ENCODE measurements at regions not wholly inside any gene's neighbourhood (a gene's known extent, or its start where the extent isn't known, plus 50 kb on each side); places are given as distances from the start of the nearest gene placed in this dataset.

DNA sequence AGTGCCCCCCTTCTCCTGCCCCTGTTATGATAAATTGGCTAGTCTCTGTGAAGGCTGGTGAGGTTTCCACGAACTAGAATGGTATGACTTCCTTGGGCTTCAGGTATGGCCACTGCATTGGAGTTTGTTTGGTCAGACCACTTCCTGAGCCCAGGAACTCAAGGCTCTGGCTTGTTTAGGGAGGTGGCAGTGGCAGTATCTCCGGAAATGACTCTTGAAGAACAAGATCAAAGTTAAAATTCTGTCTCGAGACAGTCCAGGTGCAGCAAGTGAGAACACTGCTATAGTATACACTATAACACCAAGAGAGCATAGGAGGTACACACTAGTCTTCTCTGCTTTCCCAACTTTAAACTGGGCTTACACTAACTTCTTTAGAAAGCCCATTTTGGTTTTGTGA, 309.1 kb downstream of the KLF12 start:
- Histone ChIP-seq H3K36me3 (replicated peaks; ENCODE audit: insufficient read depth, low read depth) (no peaks in the 10 kb centered on the region), H2AFZ (no peak overlapping the region), H4K20me1 (ENCODE audit: insufficient read depth, poor library complexity, severe bottlenecking) (no peaks in the 10 kb centered on the region), H3K27ac (no peak overlapping the region), H3K4me2 (no peak overlapping the region), H3K27me3 (no peaks in the 10 kb centered on the region), H3K9me3 (ENCODE audit: low read depth) (no peaks in the 10 kb centered on the region), H3K79me2 (no peaks in the 10 kb centered on the region), H3K9me2 (replicated peaks; ENCODE audit: insufficient read depth) (no peaks in the 10 kb centered on the region), H3K4me1 (ENCODE audit: insufficient read depth) (no peaks in the 10 kb centered on the region), H3K4me3 (no peak overlapping the region)
- 97% methylated on average over 3 of the region's 3 CpGs for WGBS (ENCODE audit: low lambda C conversion rate, missing lambda C conversion rate)
- DNase-seq (ENCODE audit: low spot score), result no peak
- no peak for TF ChIP-seq EZH2 (IDR thresholded peaks at IDR 0.05; ENCODE audit: borderline replicate concordance)
- no peak for TF ChIP-seq EZH2phosphoT487 (IDR thresholded peaks at IDR 0.05; ENCODE audit: low read depth, severe bottlenecking, unreplicated experiment)
- TF ChIP-seq, protein P1, sequence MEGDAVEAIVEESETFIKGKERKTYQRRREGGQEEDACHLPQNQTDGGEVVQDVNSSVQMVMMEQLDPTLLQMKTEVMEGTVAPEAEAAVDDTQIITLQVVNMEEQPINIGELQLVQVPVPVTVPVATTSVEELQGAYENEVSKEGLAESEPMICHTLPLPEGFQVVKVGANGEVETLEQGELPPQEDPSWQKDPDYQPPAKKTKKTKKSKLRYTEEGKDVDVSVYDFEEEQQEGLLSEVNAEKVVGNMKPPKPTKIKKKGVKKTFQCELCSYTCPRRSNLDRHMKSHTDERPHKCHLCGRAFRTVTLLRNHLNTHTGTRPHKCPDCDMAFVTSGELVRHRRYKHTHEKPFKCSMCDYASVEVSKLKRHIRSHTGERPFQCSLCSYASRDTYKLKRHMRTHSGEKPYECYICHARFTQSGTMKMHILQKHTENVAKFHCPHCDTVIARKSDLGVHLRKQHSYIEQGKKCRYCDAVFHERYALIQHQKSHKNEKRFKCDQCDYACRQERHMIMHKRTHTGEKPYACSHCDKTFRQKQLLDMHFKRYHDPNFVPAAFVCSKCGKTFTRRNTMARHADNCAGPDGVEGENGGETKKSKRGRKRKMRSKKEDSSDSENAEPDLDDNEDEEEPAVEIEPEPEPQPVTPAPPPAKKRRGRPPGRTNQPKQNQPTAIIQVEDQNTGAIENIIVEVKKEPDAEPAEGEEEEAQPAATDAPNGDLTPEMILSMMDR (IDR thresholded peaks at IDR 0.05; ENCODE audit: poor library complexity), result no peak

DNA sequence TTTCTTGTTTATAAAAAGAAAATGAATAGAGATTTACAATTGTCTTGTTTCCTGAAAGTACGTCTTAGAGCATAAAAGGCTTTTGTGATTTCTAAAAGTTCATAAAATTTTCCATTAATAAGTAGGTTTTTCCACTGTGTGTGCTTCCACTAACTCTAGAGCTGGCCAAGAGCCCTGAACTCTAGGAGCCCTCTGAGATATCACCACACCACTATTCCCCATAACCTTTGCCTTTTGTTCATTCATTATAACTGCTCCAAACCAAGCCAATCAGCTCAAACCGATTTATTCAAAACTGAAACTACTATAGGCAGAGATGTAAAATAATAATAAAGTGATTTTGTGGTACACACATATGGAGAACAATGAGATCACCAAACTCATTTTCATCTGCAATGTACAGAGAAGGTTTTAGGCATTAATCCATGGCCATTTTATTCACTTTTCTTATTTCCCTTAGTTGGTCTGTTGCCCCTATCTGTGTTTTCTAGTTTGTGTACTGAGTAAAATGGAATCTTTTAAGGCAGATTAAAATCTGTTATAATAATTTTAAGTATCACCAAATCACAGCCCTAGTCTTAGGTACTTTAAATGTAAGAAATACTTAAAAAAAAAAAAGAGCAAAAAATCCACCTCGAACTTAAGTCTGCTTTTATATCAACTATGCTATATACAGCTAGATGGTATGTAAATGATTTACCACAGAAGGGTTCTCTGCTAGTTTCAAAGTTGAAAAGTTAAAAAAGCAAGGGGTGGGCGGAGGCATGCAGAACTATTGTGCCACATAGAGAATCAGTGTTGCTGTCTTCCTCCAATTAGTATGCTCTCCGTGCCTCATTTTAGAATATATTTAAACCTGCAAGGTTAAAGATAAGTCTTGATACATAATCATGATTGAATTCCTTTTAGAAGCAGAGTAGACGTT, 311.3 kb downstream of the KLF12 start:
- Histone ChIP-seq H3K27ac (no peak overlapping the region), H3K9me2 (replicated peaks; ENCODE audit: insufficient read depth) (no peaks in the 10 kb centered on the region), H2AFZ (no peak overlapping the region), H3K36me3 (replicated peaks; ENCODE audit: insufficient read depth, low read depth) (no peaks in the 10 kb centered on the region), H3K4me1 (ENCODE audit: insufficient read depth) (no peaks in the 10 kb centered on the region), H3K27me3 (no peaks in the 10 kb centered on the region), H3K9me3 (ENCODE audit: low read depth) (no peaks in the 10 kb centered on the region), H3K79me2 (no peaks in the 10 kb centered on the region), H3K4me3 (no peak overlapping the region), H3K4me2 (no peak overlapping the region), H4K20me1 (ENCODE audit: insufficient read depth, poor library complexity, severe bottlenecking) (no peaks in the 10 kb centered on the region)
- WGBS (ENCODE audit: low lambda C conversion rate, missing lambda C conversion rate), result 92% methylated on average over 6 of the region's 6 CpGs
- no peak for DNase-seq (ENCODE audit: low spot score)
- TF ChIP-seq EZH2 (IDR thresholded peaks at IDR 0.05; ENCODE audit: borderline replicate concordance) (no peak), EZH2phosphoT487 (IDR thresholded peaks at IDR 0.05; ENCODE audit: low read depth, severe bottlenecking, unreplicated experiment) (no peak)
- TF ChIP-seq, protein P1 (IDR thresholded peaks at IDR 0.05; ENCODE audit: poor library complexity), result no peak

DNA sequence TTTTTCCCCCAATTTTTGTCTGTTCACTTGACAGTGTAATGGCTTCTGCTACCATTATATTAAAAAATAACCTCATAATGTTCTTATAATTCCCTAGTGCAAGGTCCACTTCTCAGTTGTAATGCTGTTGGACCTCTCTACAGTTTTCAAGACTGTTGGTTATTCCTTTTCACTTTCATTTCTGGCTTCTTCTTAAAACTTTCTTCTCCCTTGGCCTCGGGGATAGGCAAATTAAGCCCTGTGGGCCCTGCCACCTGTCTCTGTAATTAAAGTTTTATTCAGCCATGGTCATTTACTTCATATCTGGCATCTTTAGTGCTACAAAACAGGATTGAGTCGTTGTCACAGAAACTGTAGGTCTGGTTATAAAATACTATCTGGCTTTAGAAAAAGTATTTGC, 313.5 kb downstream of the KLF12 start:
- 100% methylated on average over 2 of the region's 2 CpGs for WGBS (ENCODE audit: low lambda C conversion rate, missing lambda C conversion rate)
- H3K9me2 ChIP-seq (replicated peaks; ENCODE audit: insufficient read depth), result no peaks in the 10 kb centered on the region
- no peak overlapping the region for H3K4me2 ChIP-seq
- no peaks in the 10 kb centered on the region for H3K79me2 ChIP-seq
- no peaks in the 10 kb centered on the region for H3K27me3 ChIP-seq
- no peaks in the 10 kb centered on the region for H3K4me1 ChIP-seq (ENCODE audit: insufficient read depth)
- no peak overlapping the region for H3K27ac ChIP-seq
- TF ChIP-seq, protein P1 (IDR thresholded peaks at IDR 0.05; ENCODE audit: poor library complexity), result no peak
- no peak for TF ChIP-seq EZH2phosphoT487 (IDR thresholded peaks at IDR 0.05; ENCODE audit: low read depth, severe bottlenecking, unreplicated experiment)
- TF ChIP-seq EZH2 (IDR thresholded peaks at IDR 0.05; ENCODE audit: borderline replicate concordance), result no peak
- H3K9me3 ChIP-seq (ENCODE audit: low read depth), result no peaks in the 10 kb centered on the region
- H2AFZ ChIP-seq, result no peak overlapping the region
- no peaks in the 10 kb centered on the region for H4K20me1 ChIP-seq (ENCODE audit: insufficient read depth, poor library complexity, severe bottlenecking)
- no peaks in the 10 kb centered on the region for H3K36me3 ChIP-seq (replicated peaks; ENCODE audit: insufficient read depth, low read depth)
- H3K4me3 ChIP-seq, result no peak overlapping the region
- no peak for DNase-seq (ENCODE audit: low spot score)

Measured in hepatocyte (in vitro differentiated cells).